HepG2 (cell line): ENCODE measurements at regions not wholly inside any gene's neighbourhood (a gene's known extent, or its start where the extent isn't known, plus 50 kb on each side); places are given as distances from the start of the nearest gene placed in this dataset.

ENCODE experiments used
- ATAC-seq: fragments of 200-7000 bp; cut with Tn5 transposase; 3 replicates; pipeline ENCODE4 v1.9.1; 2020; ENCODE audit warnings: mild to moderate bottlenecking, moderate library complexity
- BruUV-seq: library from RNA; stranded (reverse); fragments of 400-500 nt; replicated peaks from 2 replicates; lab custom pipeline; 2021; lab: Mats Ljungman, UMichigan
- CTCF ChIA-PET: fragments of 300-600 bp; formaldehyde crosslinking; extraction: SDS; loops from one replicate; lab custom pipeline; 2021; ENCODE audit warnings: low total read pairs, inconsistent platforms, low intra/inter-chr PET ratio; lab: Yijun Ruan, JAX
- POLR2A ChIA-PET: fragments of 350-600 bp; sonication (Branson Sonifier 250); formaldehyde crosslinking; loops from one replicate; lab custom pipeline; 2020; ENCODE audit warnings: antibody characterized with exemption, inconsistent platforms; lab: Yijun Ruan, JAX
- DNase-seq: peaks from one replicate; pipeline ENCODE4 v3.0.0-alpha.2; 2015; ENCODE audit warnings: low spot score
- FAIRE-seq: peaks from 3 replicates; lab custom pipeline; 2011; peaks lifted over from hg19 to GRCh38; lab: Jason Lieb, UNC
- H2AFZ ChIP-seq: one replicate; pipeline ENCODE4 v1.6.1; 2011; ENCODE audit warnings: low read length, inconsistent platforms
- H3K27ac ChIP-seq: fragments of 300-600 bp; 3 replicates; pipeline ENCODE4 v1.8.0; 2011; ENCODE audit warnings: mixed run types, mild to moderate bottlenecking, mixed read lengths, low read length, inconsistent platforms; ENCODE audit not compliant: insufficient read depth; ENCODE audit errors: extremely low read length
- H3K27me3 ChIP-seq, 2 experiments: fragments of 200-600 bp in 1 of 2; 2 replicates in 1 of 2; 3 replicates in 1 of 2; pipeline versions ENCODE4 v1.6.0 to v1.8.0; 2011; ENCODE audit warnings: low read length in 2 of 2, mild to moderate bottlenecking in 2 of 2, moderate library complexity in 2 of 2, inconsistent platforms in 1 of 2; ENCODE audit not compliant: insufficient read depth in 2 of 2, control insufficient read depth in 1 of 2
- H3K36me3 ChIP-seq, 2 experiments: fragments of 200-600 bp in 1 of 2; replicated peaks in 1 of 2; 2 replicates in 1 of 2; 3 replicates in 1 of 2; pipeline versions ENCODE4 v1.5.1 to v1.8.0; 2011; ENCODE audit warnings: low read length in 2 of 2, inconsistent platforms in 1 of 2; ENCODE audit not compliant: insufficient read depth in 2 of 2, control insufficient read depth in 1 of 2
- H3K4me1 ChIP-seq: 2 replicates; pipeline ENCODE4 v1.5.1; 2012; ENCODE audit warnings: low read length, inconsistent platforms; ENCODE audit not compliant: insufficient read depth
- H3K4me2 ChIP-seq: 2 replicates; pipeline ENCODE4 v1.6.0; 2011; ENCODE audit warnings: low read depth, low read length, inconsistent platforms
- H3K4me3 ChIP-seq, 3 experiments: fragments of 200-600 bp in 1 of 3; sonication (generic), shearing (Covaris generic) in 1 of 3; replicated peaks in 1 of 3; 2 replicates each; pipeline ENCODE4 v1.5.1; 2011 to 2016; ENCODE audit warnings: low read length in 3 of 3, inconsistent platforms in 2 of 3, low read depth in 2 of 3, mild to moderate bottlenecking in 2 of 3, control low read depth in 1 of 3, mixed read lengths in 1 of 3; ENCODE audit not compliant: insufficient read depth in 1 of 3
- H3K79me2 ChIP-seq: one replicate; pipeline ENCODE4 v1.6.1; 2011; ENCODE audit warnings: low read length, inconsistent platforms; ENCODE audit not compliant: insufficient read depth
- H3K9ac ChIP-seq: 2 replicates; pipeline ENCODE4 v1.6.0; 2011; ENCODE audit warnings: mild to moderate bottlenecking, low read depth, low read length, inconsistent platforms; ENCODE audit not compliant: insufficient read depth
- H3K9me3 ChIP-seq: 2 replicates; pipeline ENCODE4 v1.5.1; 2012; ENCODE audit warnings: mild to moderate bottlenecking, low read length
- H4K20me1 ChIP-seq: 2 replicates; pipeline ENCODE4 v1.6.0; 2011; ENCODE audit warnings: inconsistent platforms, mild to moderate bottlenecking, low read length, moderate library complexity; ENCODE audit not compliant: insufficient read depth
- AGO1 ChIP-seq: fragments of 200-400 bp; formaldehyde crosslinking; IDR thresholded peaks from 2 replicates; pipeline ENCODE4 v1.6.1; 2017; ENCODE audit warnings: mild to moderate bottlenecking, low read depth, low read length, moderate library complexity; ENCODE audit not compliant: poor library complexity, severe bottlenecking
- GFI1 ChIP-seq: sonication (generic); formaldehyde crosslinking; IDR thresholded peaks from 2 replicates; pipeline ENCODE4 v1.5.0; 2020; ENCODE audit warnings: missing genetic modification reagents, mild to moderate bottlenecking, borderline replicate concordance
- HNRNPH1 ChIP-seq: fragments of 200-400 bp; formaldehyde crosslinking; optimal IDR thresholded peaks from 2 replicates; pipeline ENCODE3; 2017; ENCODE audit warnings: mild to moderate bottlenecking, low read depth, low read length
- NONO ChIP-seq, 2 experiments: fragments of 450-650 bp in 1 of 2; sonication (generic) in 1 of 2; formaldehyde crosslinking in 1 of 2; IDR thresholded peaks in 1 of 2; conservative IDR thresholded peaks in 1 of 2; 2 replicates each; pipeline versions ENCODE4 v1.6.1 to v1.8.0; 2017 to 2022; ENCODE audit warnings: mild to moderate bottlenecking in 1 of 2, missing genetic modification reagents in 1 of 2, moderate library complexity in 1 of 2
- ZSCAN21 ChIP-seq: sonication (generic); formaldehyde crosslinking; IDR thresholded peaks from 2 replicates; pipeline ENCODE4 v1.8.0; 2022; ENCODE audit warnings: mild to moderate bottlenecking, missing genetic modification reagents, moderate library complexity, borderline replicate concordance
- WGBS: methylation state at CpG from one replicate; pipeline ENCODE4 v1.1.6; 2017; ENCODE audit warnings: low lambda C conversion rate; 5-methylcytosine and 5-hydroxymethylcytosine counted together
- in situ Hi-C: cut with HindIII; loops from 2 replicates; pipeline ENCODE4 v1.10.0; 2017; ENCODE audit warnings: low pct_unique_long_range_greater_than_20kb; ENCODE audit not compliant: extremely low pct_ligation_motif_present
- intact Hi-C: fragments of 100-400 bp; cut with micrococcal nuclease; formaldehyde crosslinking; loops from one replicate; pipeline ENCODE4 v1.10.0; 2022; ENCODE audit not compliant: unreplicated experiment
- TF ChIP-seq, protein P1 (sequence below): sonication (generic); formaldehyde crosslinking; IDR thresholded peaks from 2 replicates; pipeline ENCODE4 v1.4.0; 2020; ENCODE audit warnings: missing genetic modification reagents

DNA sequence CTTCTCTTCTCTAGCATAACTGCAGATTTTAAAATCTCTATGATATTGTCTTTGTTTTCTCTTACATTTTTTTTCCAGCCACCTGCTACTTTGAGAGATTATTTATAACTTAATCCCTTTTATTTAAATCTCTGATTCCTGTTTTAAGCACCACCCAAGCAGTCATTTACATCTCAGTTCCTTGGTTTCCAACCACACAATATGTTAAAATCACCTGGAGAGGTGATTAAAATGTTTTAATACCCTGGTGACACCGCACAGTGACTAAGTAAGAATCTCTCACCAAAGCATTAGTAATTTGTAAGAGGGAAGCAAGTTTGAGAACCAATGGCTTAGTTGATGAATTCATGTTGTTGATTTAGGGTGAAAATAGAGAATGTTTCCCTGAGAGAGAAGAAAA, 849.8 kb downstream of the TMTC2 start:
- Histone ChIP-seq H3K4me3 (no peak overlapping the region), H3K4me1 (no peaks in the 10 kb centered on the region), H3K36me3 (no peaks in the 10 kb centered on the region), H3K79me2 (no peaks in the 10 kb centered on the region), H3K4me2 (no peak overlapping the region), H4K20me1 (no peaks in the 10 kb centered on the region), H3K27ac (no peak overlapping the region), H3K9ac (no peak overlapping the region), H3K9me3 (peaks cover 69% of the 10 kb centered on the region), H3K27me3 (no peaks in the 10 kb centered on the region), H2AFZ (no peak overlapping the region)
- FAIRE-seq = no peak
- ATAC-seq = no peak
- POLR2A ChIA-PET = no interaction called here
- CTCF ChIA-PET = no interaction called here
- no peak for DNase-seq
- TF ChIP-seq ZSCAN21 (CRISPR knock-in tag) = no peak
- TF ChIP-seq, protein P1, sequence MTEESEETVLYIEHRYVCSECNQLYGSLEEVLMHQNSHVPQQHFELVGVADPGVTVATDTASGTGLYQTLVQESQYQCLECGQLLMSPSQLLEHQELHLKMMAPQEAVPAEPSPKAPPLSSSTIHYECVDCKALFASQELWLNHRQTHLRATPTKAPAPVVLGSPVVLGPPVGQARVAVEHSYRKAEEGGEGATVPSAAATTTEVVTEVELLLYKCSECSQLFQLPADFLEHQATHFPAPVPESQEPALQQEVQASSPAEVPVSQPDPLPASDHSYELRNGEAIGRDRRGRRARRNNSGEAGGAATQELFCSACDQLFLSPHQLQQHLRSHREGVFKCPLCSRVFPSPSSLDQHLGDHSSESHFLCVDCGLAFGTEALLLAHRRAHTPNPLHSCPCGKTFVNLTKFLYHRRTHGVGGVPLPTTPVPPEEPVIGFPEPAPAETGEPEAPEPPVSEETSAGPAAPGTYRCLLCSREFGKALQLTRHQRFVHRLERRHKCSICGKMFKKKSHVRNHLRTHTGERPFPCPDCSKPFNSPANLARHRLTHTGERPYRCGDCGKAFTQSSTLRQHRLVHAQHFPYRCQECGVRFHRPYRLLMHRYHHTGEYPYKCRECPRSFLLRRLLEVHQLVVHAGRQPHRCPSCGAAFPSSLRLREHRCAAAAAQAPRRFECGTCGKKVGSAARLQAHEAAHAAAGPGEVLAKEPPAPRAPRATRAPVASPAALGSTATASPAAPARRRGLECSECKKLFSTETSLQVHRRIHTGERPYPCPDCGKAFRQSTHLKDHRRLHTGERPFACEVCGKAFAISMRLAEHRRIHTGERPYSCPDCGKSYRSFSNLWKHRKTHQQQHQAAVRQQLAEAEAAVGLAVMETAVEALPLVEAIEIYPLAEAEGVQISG (CRISPR knock-in tag) = no peak
- TF ChIP-seq NONO (IDR thresholded peaks at IDR 0.05) = no peak
- no peak for TF ChIP-seq NONO (CRISPR knock-in tag; conservative IDR thresholded peaks at IDR 0.05)
- no peak for TF ChIP-seq AGO1
- no peak for TF ChIP-seq GFI1 (CRISPR knock-in tag)
- no peak for TF ChIP-seq HNRNPH1
- 4% methylated on average over 1 of the region's 1 CpG for WGBS
- intact Hi-C loops = no loop called here
- no TSS peak for BruUV-seq
- in situ Hi-C loops = no loop called here
